IPS-20b (cell line): ENCODE measurements at regions not wholly inside any gene's neighbourhood (a gene's known extent, or its start where the extent isn't known, plus 50 kb on each side); places are given as distances from the start of the nearest gene placed in this dataset.

Source experiments
- H3K27ac ChIP-seq: one replicate; pipeline ENCODE4 v1.5.1; 2013; ENCODE audit warnings: low read length
- H3K27me3 ChIP-seq: 2 replicates; pipeline ENCODE4 v1.6.1; 2013; ENCODE audit warnings: mild to moderate bottlenecking, low read length, inconsistent platforms; ENCODE audit not compliant: insufficient read depth
- H3K36me3 ChIP-seq: 2 replicates; pipeline ENCODE4 v1.6.1; 2013; ENCODE audit warnings: low read depth, mild to moderate bottlenecking, inconsistent platforms, low read length, moderate library complexity; ENCODE audit not compliant: insufficient read depth
- H3K4me1 ChIP-seq: 2 replicates; pipeline ENCODE4 v1.6.1; 2013; ENCODE audit warnings: mild to moderate bottlenecking, control low read depth, inconsistent platforms, low read length, moderate library complexity; ENCODE audit not compliant: insufficient read depth
- H3K4me3 ChIP-seq: 2 replicates; pipeline ENCODE4 v1.5.1; 2013; ENCODE audit warnings: mild to moderate bottlenecking, low read length, inconsistent platforms
- H3K9ac ChIP-seq: 2 replicates; pipeline ENCODE4 v1.6.1; 2013; ENCODE audit warnings: low read depth, mild to moderate bottlenecking, inconsistent platforms, low read length, moderate library complexity
- H3K9me3 ChIP-seq: 2 replicates; pipeline ENCODE4 v1.6.1; 2013; ENCODE audit warnings: mild to moderate bottlenecking, low read depth, low read length, inconsistent platforms; ENCODE audit not compliant: insufficient read depth

DNA sequence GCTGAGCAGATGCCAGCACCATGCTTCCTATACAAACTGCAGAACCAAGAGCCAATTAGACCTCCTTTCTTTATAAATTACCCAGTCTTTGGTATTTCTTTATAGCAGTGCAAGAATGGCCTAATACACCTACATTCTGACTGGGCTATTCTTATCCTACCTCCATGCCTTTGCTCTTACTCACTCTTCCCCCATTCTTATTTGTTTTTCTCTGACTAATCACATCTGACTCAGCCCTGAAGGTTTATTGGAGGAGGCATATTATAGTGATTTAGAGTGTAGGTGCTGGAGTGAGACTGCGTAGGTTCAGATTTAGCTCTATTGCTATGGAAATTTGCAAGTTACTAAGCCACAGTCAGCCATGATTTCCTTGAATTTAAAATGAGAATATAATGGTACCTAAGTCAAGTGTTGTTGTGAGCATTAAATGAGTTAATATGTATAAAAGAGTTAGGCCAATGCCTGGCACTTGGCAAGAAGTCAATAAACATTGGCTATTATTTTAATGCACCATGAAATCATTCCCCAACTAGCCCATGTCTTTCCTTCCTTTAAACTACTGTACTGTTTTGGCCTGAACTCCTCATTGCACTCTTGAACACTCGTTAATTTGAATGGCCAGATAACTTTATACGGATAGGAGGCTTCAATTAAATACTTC is 531.2 kb upstream of the ZNF608 start:
- Histone ChIP-seq H3K36me3 (no peaks in the 10 kb centered on the region), H3K9ac (no peak overlapping the region), H3K4me3 (no peak overlapping the region), H3K9me3 (no peaks in the 10 kb centered on the region), H3K27ac (no peak overlapping the region), H3K4me1 (peaks cover 6% of the 10 kb centered on the region), H3K27me3 (no peaks in the 10 kb centered on the region)

DNA sequence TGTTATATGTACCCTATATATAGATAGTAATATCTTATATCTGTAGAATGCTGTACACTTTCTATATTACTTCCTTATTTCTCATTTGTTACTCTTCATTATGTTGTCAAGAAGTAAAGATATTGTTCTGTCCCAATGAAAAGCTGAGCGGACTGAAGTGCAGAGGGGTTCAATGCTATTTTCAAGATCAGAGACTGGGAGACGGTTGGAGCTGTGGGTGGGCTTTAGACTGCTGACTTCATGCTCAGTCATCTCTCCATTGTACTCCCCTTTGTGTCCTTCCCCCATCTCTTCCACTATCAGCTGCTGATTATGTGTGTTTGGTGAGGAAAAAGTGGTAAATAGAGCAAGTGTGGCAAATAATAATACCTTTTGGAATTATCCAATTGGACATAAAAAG is 532.3 kb upstream of the ZNF608 start:
- Histone ChIP-seq H3K4me3 (no peak overlapping the region), H3K36me3 (no peaks in the 10 kb centered on the region), H3K9me3 (no peaks in the 10 kb centered on the region), H3K4me1 (peaks cover 2% of the 10 kb centered on the region; the same call in 1 of the 2 replicates), H3K27ac (no peak overlapping the region), H3K9ac (no peak overlapping the region), H3K27me3 (no peaks in the 10 kb centered on the region)

DNA sequence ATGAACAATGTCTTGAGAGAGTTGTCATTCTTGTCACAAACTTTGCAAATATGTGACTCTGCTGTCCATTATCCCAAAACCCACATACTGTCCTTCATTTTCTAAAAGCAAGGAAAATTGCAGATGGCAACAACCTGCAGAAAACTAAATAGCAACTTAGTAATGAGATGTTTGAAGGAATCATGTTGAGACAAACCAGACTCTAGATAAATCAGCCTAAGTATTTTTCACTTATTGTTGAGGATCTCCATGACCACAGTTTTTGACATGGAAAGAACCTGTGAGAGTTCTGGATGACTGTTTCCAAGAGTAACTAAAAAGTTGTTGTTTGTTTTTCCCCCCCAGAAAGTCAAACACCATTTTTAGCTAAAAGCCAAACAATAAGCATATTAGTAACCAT is 535.2 kb upstream of the ZNF608 start:
- Histone ChIP-seq H3K27me3 (no peaks in the 10 kb centered on the region), H3K9ac (no peak overlapping the region), H3K9me3 (no peaks in the 10 kb centered on the region), H3K4me3 (no peak overlapping the region), H3K4me1 (peaks cover 2% of the 10 kb centered on the region; the same call in 1 of the 2 replicates), H3K36me3 (no peaks in the 10 kb centered on the region), H3K27ac (no peak overlapping the region)

DNA sequence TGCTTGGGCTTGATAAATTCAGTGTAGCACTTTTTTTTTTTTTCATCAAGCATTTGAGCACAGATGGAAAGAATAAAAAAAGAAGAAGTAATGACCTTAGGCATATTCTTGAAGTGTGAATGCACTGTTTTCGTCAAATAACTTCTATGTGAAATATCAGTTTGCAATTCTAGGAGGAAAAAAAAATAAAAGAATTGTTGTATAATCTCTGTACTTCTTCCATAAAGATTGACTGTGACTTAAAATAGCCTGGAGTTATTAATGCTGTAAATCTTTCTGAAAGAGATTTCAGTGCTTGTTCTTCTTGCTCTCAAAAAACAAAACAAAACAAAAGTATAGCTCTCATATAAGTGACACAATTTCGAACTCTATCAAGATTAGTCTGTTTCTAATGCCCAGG is 536.9 kb upstream of the ZNF608 start:
- Histone ChIP-seq H3K4me1 (no peaks in the 10 kb centered on the region), H3K9ac (no peak overlapping the region), H3K27ac (no peak overlapping the region), H3K9me3 (no peaks in the 10 kb centered on the region), H3K36me3 (no peaks in the 10 kb centered on the region), H3K4me3 (no peak overlapping the region), H3K27me3 (no peaks in the 10 kb centered on the region)

DNA sequence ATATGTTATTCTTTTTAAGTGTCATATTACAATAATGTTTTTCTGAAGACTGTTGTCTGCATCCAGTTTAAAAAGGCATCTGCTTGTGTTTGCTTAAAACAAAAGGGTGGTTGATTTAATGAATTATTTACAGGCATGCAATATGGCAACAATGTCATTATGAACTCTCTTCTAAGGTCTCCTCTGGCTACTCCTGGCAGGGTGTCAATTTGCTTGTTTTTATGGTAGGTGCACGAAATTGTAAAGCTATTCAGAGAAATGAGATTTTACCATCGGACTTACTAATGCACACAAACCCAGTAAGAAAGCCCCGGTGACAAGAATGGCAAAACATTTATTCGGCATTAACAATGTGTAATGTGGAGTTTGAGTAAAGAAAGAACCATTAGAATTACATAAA is 539.8 kb upstream of the ZNF608 start:
- Histone ChIP-seq H3K4me1 (peaks cover 7% of the 10 kb centered on the region; the same call in 1 of the 2 replicates), H3K27ac (no peak overlapping the region), H3K36me3 (no peaks in the 10 kb centered on the region), H3K9me3 (no peaks in the 10 kb centered on the region), H3K27me3 (no peaks in the 10 kb centered on the region), H3K4me3 (no peak overlapping the region), H3K9ac (no peak overlapping the region)

DNA sequence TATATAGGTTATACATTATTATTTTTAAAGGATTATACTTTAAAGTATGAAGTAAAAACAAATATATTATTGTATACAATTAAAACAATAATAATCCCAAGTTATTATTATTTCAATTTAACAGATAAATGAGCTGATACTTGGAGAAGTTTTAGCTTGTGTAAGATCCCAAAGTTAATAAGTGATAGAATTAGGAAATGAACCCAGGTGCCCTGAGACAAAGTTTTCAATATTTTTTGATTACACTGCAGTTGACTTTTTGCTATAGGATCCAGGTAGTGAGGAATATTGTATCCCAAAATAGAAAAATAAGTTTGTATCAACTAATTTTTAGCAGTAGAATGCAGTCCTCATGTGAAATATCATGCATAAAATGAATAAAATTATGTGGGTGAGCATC is 543.2 kb upstream of the ZNF608 start:
- Histone ChIP-seq H3K36me3 (no peaks in the 10 kb centered on the region), H3K4me1 (peaks cover 10% of the 10 kb centered on the region; the same call in 1 of the 2 replicates), H3K27me3 (no peaks in the 10 kb centered on the region), H3K27ac (no peak overlapping the region), H3K4me3 (no peak overlapping the region), H3K9me3 (no peaks in the 10 kb centered on the region), H3K9ac (no peak overlapping the region)

DNA sequence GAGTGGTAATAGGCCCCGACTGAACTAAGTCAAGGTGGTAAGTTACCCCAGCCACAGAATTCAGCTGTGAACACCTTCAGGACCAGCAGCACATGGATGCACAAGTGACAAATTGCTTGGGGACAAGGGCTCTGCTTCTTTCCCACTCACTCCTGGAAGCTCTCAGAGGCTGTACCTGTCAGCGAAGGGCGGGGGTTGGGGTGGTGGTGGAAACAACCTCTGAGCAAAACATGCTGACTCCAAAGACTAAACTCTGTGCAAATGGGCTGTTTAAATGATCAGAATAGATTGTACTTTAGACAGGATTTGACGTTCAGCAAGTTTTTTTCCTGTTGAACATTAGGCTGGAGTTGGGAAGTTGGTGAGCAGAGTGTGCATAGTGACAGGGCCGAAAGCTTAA is 544.5 kb upstream of the ZNF608 start:
- Histone ChIP-seq H3K9ac (no peak overlapping the region), H3K27ac (no peak overlapping the region), H3K36me3 (no peaks in the 10 kb centered on the region), H3K9me3 (no peaks in the 10 kb centered on the region), H3K4me3 (no peak overlapping the region), H3K4me1 (peaks cover 10% of the 10 kb centered on the region; the same call in 1 of the 2 replicates), H3K27me3 (no peaks in the 10 kb centered on the region)

DNA sequence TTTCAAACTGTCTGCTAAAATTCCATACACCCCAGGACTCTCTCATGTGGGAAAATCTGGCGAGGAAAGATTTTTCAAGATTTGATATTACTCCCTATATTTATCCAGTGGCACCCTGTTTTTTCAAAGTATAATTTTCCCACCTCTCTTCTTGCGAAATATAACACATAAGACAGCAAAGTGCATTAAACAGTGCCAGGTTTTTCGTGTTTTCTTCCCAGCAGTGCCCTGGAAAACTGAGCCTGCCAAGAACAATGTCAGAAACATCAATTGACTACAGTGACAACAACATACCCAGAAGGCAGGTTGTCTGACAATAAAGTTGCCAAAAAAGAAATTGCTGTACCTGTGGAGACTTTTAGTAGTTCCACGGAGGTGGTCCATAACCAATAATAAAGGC is 545.0 kb upstream of the ZNF608 start:
- H3K4me1 ChIP-seq = peaks cover 10% of the 10 kb centered on the region; the same call in 1 of the 2 replicates

DNA sequence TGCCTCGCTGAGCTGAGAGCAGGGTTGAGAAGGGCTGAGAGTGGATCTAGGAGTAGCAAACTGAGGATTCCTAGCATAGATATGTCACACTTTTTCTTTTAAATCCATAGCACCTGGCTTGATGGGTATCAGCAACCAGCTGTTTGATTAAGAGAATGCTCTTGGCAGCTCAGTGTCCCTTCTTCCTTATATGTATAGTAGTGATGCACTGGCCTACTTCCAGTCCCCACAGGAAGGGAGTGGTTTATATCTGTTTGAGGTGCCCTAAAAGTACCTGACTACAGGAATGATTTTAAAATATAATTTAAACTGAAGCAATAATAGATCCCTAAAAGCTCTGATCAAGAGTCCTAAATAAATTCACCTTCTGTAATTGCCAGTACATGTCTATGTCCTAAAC is 546.8 kb upstream of the ZNF608 start:
- Histone ChIP-seq H3K9ac (no peak overlapping the region), H3K4me1 (peaks cover 12% of the 10 kb centered on the region; the same call in 1 of the 2 replicates), H3K4me3 (no peak overlapping the region), H3K27me3 (no peaks in the 10 kb centered on the region), H3K36me3 (no peaks in the 10 kb centered on the region), H3K9me3 (no peaks in the 10 kb centered on the region), H3K27ac (no peak overlapping the region)

More for the DNA sequence above, 545.0 kb upstream of the ZNF608 start:
- H3K9ac ChIP-seq = no peak overlapping the region
- no peaks in the 10 kb centered on the region for H3K9me3 ChIP-seq
- no peak overlapping the region for H3K27ac ChIP-seq
- no peaks in the 10 kb centered on the region for H3K27me3 ChIP-seq
- H3K4me3 ChIP-seq = no peak overlapping the region
- no peaks in the 10 kb centered on the region for H3K36me3 ChIP-seq

DNA sequence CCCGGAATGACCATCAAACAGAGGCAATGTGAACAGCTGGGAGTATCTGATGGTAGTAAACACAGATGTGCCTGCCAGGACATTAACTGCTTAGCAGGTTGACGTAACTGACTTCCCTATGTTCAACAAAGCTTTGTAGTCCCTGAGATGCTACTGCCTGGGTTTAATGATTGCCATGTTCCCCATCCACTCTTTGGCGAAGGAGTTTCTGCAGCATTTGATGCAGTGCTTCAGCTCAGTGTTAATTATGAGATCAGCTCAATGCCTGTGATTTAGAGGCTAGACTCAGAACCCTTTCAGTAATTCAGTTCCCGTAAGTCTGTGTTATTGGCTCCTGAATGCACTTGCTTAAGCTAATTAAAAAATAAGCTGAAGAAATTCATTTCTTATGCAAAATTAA is 547.3 kb upstream of the ZNF608 start:
- no peak overlapping the region for H3K9ac ChIP-seq
- H3K9me3 ChIP-seq = no peaks in the 10 kb centered on the region

DNA sequence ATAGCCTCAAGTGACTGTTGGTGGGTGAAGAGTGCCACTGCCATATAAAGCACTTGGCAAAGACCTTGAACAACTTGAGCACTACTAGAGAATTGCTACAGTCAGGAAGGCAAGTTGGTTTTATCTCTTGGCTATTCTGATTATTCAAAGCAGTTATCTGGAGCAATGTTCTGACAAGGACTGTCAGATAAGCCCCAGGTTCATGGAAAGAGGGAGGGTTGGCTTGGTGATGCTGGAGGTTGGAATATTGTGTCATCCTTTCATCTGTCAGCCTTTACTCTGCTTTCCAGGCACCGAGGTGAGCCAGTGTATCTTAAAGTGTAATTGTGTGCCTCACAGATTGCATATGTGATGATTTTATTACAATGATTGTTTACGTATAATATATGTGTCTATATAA is 548.4 kb upstream of the ZNF608 start:
- Histone ChIP-seq H3K36me3 (no peaks in the 10 kb centered on the region), H3K4me1 (peaks cover 24% of the 10 kb centered on the region; the same call in 1 of the 2 replicates), H3K9ac (no peak overlapping the region), H3K4me3 (no peak overlapping the region), H3K9me3 (no peaks in the 10 kb centered on the region), H3K27ac (no peak overlapping the region), H3K27me3 (no peaks in the 10 kb centered on the region)

More for the DNA sequence above, 547.3 kb upstream of the ZNF608 start:
- H3K27ac ChIP-seq = no peak overlapping the region
- peaks cover 17% of the 10 kb centered on the region; the same call in 1 of the 2 replicates for H3K4me1 ChIP-seq
- no peak overlapping the region for H3K4me3 ChIP-seq
- no peaks in the 10 kb centered on the region for H3K36me3 ChIP-seq
- no peaks in the 10 kb centered on the region for H3K27me3 ChIP-seq

DNA sequence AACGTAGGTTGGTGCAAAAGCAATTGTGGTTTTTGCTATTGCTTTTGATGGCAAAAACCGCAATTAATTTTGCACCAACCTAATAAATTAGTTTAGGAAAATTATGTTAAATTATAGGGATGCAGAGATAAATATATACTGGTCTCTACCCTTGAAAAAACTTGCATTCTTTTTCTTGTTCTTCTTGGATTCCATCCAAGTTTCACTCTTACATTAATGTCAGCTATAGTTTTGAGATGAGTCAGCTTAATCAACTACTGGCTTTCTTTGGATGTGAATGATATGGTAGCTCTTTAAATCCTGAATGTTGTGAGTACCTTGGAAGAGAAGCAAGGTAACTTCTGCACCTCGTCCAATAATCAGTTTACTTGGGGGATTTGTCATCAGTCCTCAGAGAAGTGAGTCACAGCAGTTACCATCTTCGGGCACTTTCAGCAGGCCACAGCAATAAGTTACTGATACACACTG is 549.0 kb upstream of the ZNF608 start:
- Histone ChIP-seq H3K9me3 (no peaks in the 10 kb centered on the region), H3K27ac (no peak overlapping the region), H3K4me3 (no peak overlapping the region), H3K27me3 (no peaks in the 10 kb centered on the region), H3K36me3 (no peaks in the 10 kb centered on the region), H3K4me1 (peaks cover 24% of the 10 kb centered on the region; the same call in 1 of the 2 replicates), H3K9ac (no peak overlapping the region)
